HCT116 (cell line): ENCODE measurements at regions not wholly inside any gene's neighbourhood (a gene's known extent, or its start where the extent isn't known, plus 50 kb on each side); places are given as distances from the start of the nearest gene placed in this dataset.

Experiments
- ATAC-seq: fragments of 200-7000 bp; cut with Tn5 transposase; 2 replicates; pipeline ENCODE4 v1.9.1; 2020; ENCODE audit warnings: mild to moderate bottlenecking, moderate library complexity
- BruUV-seq: library from RNA; stranded (reverse); fragments of 400-500 nt; replicated peaks from 2 replicates; lab custom pipeline; 2021; lab: Mats Ljungman, UMichigan
- CTCF ChIA-PET: fragments of 300-600 bp; sonication (Branson Sonifier 250); formaldehyde crosslinking; loops from one replicate; lab custom pipeline; 2021; ENCODE audit warnings: antibody characterized with exemption; lab: Charles Lee
- POLR2A ChIA-PET: fragments of 300-600, 350-600 bp; sonication (Branson Sonifier 250); formaldehyde crosslinking; loops from one replicate; lab custom pipeline; 2021; ENCODE audit warnings: antibody characterized with exemption; lab: Charles Lee
- RAD21 ChIA-PET, 2 experiments: fragments of 300-600 bp; sonication (Branson Sonifier 250); formaldehyde crosslinking; loops; one replicate each; lab custom pipeline; 2023; ENCODE audit warnings: low total read pairs in 2 of 2; ENCODE audit not compliant: uncharacterized antibody in 2 of 2, unreplicated experiment in 2 of 2, low non-redundant PET in 1 of 2; lab: Charles Lee
- DNase-seq: peaks from one replicate; pipeline ENCODE4 v3.0.0-alpha.2; 2010; ENCODE audit warnings: low read depth, low spot score
- H2AFZ ChIP-seq: fragments of 200-600 bp; shearing (Covaris generic), sonication (generic); 2 replicates; pipeline ENCODE4 v1.6.1; 2017; ENCODE audit warnings: low read depth, mixed run types, mixed read lengths, antibody characterized with exemption, low read length; ENCODE audit not compliant: poor library complexity, severe bottlenecking
- H3K27ac ChIP-seq: 2 replicates; pipeline ENCODE4 v1.5.1; 2012; ENCODE audit warnings: low read depth, low read length
- H3K27me3 ChIP-seq: fragments of 200-600 bp; sonication (generic); 2 replicates; pipeline ENCODE4 v1.6.1; 2016; ENCODE audit warnings: mixed run types, low read length, mixed read lengths; ENCODE audit not compliant: insufficient read depth
- H3K36me3 ChIP-seq, 2 experiments: fragments of 200-500 bp in 1 of 2; fragments of 200-600 bp in 1 of 2; sonication (Bioruptor generic) in 1 of 2; sonication (generic) in 1 of 2; 2 replicates each; pipeline versions ENCODE4 v1.5.1 to v1.6.1; 2014 to 2016; ENCODE audit warnings: low read length in 2 of 2, inconsistent platforms in 1 of 2, mixed read lengths in 1 of 2, mixed run types in 1 of 2; ENCODE audit not compliant: insufficient read depth in 2 of 2, control insufficient read depth in 1 of 2
- H3K4me1 ChIP-seq, 2 experiments: fragments of 200-600 bp in 1 of 2; sonication (generic) in 1 of 2; 2 replicates each; pipeline versions ENCODE4 v1.5.1 to v1.6.1; 2012 to 2017; ENCODE audit warnings: low read length in 2 of 2, inconsistent platforms in 1 of 2, mild to moderate bottlenecking in 1 of 2, mixed read lengths in 1 of 2, mixed run types in 1 of 2, moderate library complexity in 1 of 2; ENCODE audit not compliant: insufficient read depth in 2 of 2, control insufficient read depth in 1 of 2
- H3K4me2 ChIP-seq: fragments of 200-600 bp; sonication (generic); 2 replicates; pipeline ENCODE4 v1.6.1; 2017; ENCODE audit warnings: mixed run types, low read length, mixed read lengths
- H3K4me3 ChIP-seq, 2 experiments: fragments of 200-600 bp in 1 of 2; sonication (generic) in 1 of 2; replicated peaks in 1 of 2; 2 replicates each; pipeline ENCODE4 v1.5.1; 2011 to 2016; ENCODE audit warnings: low read length in 2 of 2, control low read depth in 1 of 2, low read depth in 1 of 2, mild to moderate bottlenecking in 1 of 2, mixed read lengths in 1 of 2, mixed run types in 1 of 2
- H3K79me2 ChIP-seq: fragments of 200-600 bp; sonication (generic); 2 replicates; pipeline ENCODE4 v1.6.1; 2017; ENCODE audit warnings: mild to moderate bottlenecking, mixed run types, low read length, moderate library complexity, mixed read lengths; ENCODE audit not compliant: insufficient read depth
- H3K9ac ChIP-seq: fragments of 200-600 bp; sonication (generic); 2 replicates; pipeline ENCODE4 v1.6.1; 2016; ENCODE audit warnings: low read length, mixed read lengths
- H3K9me2 ChIP-seq: fragments of 200-600 bp; sonication (generic), shearing (Covaris generic); 2 replicates; pipeline ENCODE4 v1.6.1; 2017; ENCODE audit warnings: mixed run types, mild to moderate bottlenecking, moderate library complexity; ENCODE audit not compliant: insufficient read depth
- H3K9me3 ChIP-seq, 2 experiments: fragments of 200-500 bp in 1 of 2; fragments of 200-600 bp in 1 of 2; sonication (Bioruptor generic) in 1 of 2; sonication (generic) in 1 of 2; 2 replicates each; pipeline ENCODE4 v1.6.1; 2014 to 2017; ENCODE audit warnings: low read length in 2 of 2, mixed read lengths in 2 of 2, inconsistent platforms in 1 of 2, low read depth in 1 of 2, mild to moderate bottlenecking in 1 of 2, mixed run types in 1 of 2, moderate library complexity in 1 of 2; ENCODE audit not compliant: control insufficient read depth in 1 of 2, insufficient read depth in 1 of 2
- H4K20me1 ChIP-seq: fragments of 200-600 bp; sonication (generic), shearing (Covaris generic); 2 replicates; pipeline ENCODE4 v1.6.1; 2017; ENCODE audit warnings: mixed run types, mild to moderate bottlenecking, moderate library complexity; ENCODE audit not compliant: insufficient read depth
- ATF3 ChIP-seq: IDR thresholded peaks from 2 replicates; pipeline ENCODE4 v1.6.1; 2012
- CTCF ChIP-seq, 3 experiments: fragments of 200-600 bp in 1 of 3; sonication (generic) in 1 of 3; IDR thresholded peaks in 2 of 3; conservative IDR thresholded peaks in 1 of 3; 2 replicates each; pipeline ENCODE4 v1.5.1; 2012 to 2017; ENCODE audit warnings: low read depth in 2 of 3, low read length in 2 of 3, antibody characterized with exemption in 1 of 3, borderline replicate concordance in 1 of 3, control low read depth in 1 of 3, mild to moderate bottlenecking in 1 of 3, mixed read lengths in 1 of 3, mixed run types in 1 of 3, moderate library complexity in 1 of 3; ENCODE audit not compliant: insufficient read depth in 1 of 3
- ELF1 ChIP-seq: IDR thresholded peaks from 2 replicates; pipeline ENCODE4 v1.6.1; 2012; ENCODE audit warnings: low read depth, borderline replicate concordance
- JUND ChIP-seq: IDR thresholded peaks from 2 replicates; pipeline ENCODE4 v1.6.1; 2012
- POLR2AphosphoS5 ChIP-seq: IDR thresholded peaks from 2 replicates; pipeline ENCODE4 v1.6.1; 2011; ENCODE audit warnings: mild to moderate bottlenecking, low read depth, low read length, moderate library complexity
- RAD21 ChIP-seq: IDR thresholded peaks from 2 replicates; pipeline ENCODE4 v1.6.1; 2012; ENCODE audit warnings: low read depth, mild to moderate bottlenecking
- REST ChIP-seq: IDR thresholded peaks from 2 replicates; pipeline ENCODE4 v1.6.1; 2012; ENCODE audit warnings: low read depth
- SIN3A ChIP-seq: IDR thresholded peaks from 2 replicates; pipeline ENCODE4 v1.6.1; 2012; ENCODE audit warnings: low read depth
- ZFX ChIP-seq: fragments of 450-650 bp; IDR thresholded peaks from 2 replicates; pipeline ENCODE4 v1.6.1; 2017
- ZNF274 ChIP-seq: fragments of 200-500 bp; sonication (Bioruptor generic); IDR thresholded peaks from 2 replicates; pipeline ENCODE4 v1.6.1; 2014; ENCODE audit warnings: mild to moderate bottlenecking, low read depth, low read length, inconsistent platforms
- intact Hi-C: fragments of 100-400 bp; cut with micrococcal nuclease; formaldehyde crosslinking; loops from 2 replicates; pipeline ENCODE4 v1.10.0; 2022

GRCh38 chr5:93911609-93912008, 170.2 kb upstream of the POU5F2 start:
- RAD21 ChIA-PET: no interaction called here
- Histone ChIP-seq H3K79me2 (no peaks in the 10 kb centered on the region), H3K9me3 (no peaks in the 10 kb centered on the region), H3K9ac (no peak overlapping the region), H3K4me3 (no peak overlapping the region), H3K27me3 (no peaks in the 10 kb centered on the region), H2AFZ (no peak overlapping the region), H3K9me2 (no peaks in the 10 kb centered on the region), H4K20me1 (no peaks in the 10 kb centered on the region), H3K4me2 (no peak overlapping the region), H3K4me1 (no peaks in the 10 kb centered on the region), H3K36me3 (no peaks in the 10 kb centered on the region), H3K27ac (no peak overlapping the region)
- CTCF ChIA-PET: interaction anchor here (1.1 kb wide), 1 partner anchor 17 kb away, joined by 6 read pairs; no protein-coding TSS in a partner anchor
- BruUV-seq: no TSS peak
- no peak for DNase-seq
- no peak for TF ChIP-seq ZFX
- TF ChIP-seq SIN3A: no peak
- TF ChIP-seq ZNF274: no peak
- no peak for TF ChIP-seq ELF1
- no peak for TF ChIP-seq REST
- no peak for TF ChIP-seq POLR2AphosphoS5
- no peak for ATAC-seq
- intact Hi-C loops: loop anchor here (5.0 to 10.0 kb wide), 2 partner anchors 314 to 783 kb away; no protein-coding TSS in a partner anchor
- POLR2A ChIA-PET: no interaction called here

GRCh38 chr5:93909356-93909755, 168.0 kb upstream of the POU5F2 start:
- POLR2A ChIA-PET: no interaction called here
- no peak overlapping the region for H2AFZ ChIP-seq
- ATAC-seq (no peak), DNase-seq (no peak)
- no peaks in the 10 kb centered on the region for H3K27me3 ChIP-seq
- H3K36me3 ChIP-seq: no peaks in the 10 kb centered on the region
- CTCF ChIA-PET: interaction anchor here (1.3 to 2.9 kb wide), 4 partner anchors 10 to 302 kb away, joined by 3 to 15 read pairs (median 4); no protein-coding TSS in a partner anchor
- no peak overlapping the region for H3K9ac ChIP-seq
- no peaks in the 10 kb centered on the region for H3K79me2 ChIP-seq
- no peaks in the 10 kb centered on the region for H3K9me3 ChIP-seq
- H3K27ac ChIP-seq: no peak overlapping the region
- BruUV-seq: no TSS peak
- no peaks in the 10 kb centered on the region for H3K4me1 ChIP-seq
- RAD21 ChIA-PET: no interaction called here
- intact Hi-C loops: no loop called here
- H3K4me2 ChIP-seq: no peak overlapping the region
- no peaks in the 10 kb centered on the region for H4K20me1 ChIP-seq
- H3K9me2 ChIP-seq: no peaks in the 10 kb centered on the region
- no peak overlapping the region for H3K4me3 ChIP-seq
- no peak for TF ChIP-seq REST
- TF ChIP-seq ATF3: no peak
- TF ChIP-seq SIN3A: no peak
- TF ChIP-seq JUND: no peak
- TF ChIP-seq CTCF (IDR thresholded peaks at IDR 0.05 in 2 of 3, conservative IDR thresholded peaks at IDR 0.05 in 1 of 3; ENCODE audit: borderline replicate concordance in 1 of 3, insufficient read depth in 1 of 3, low read depth in 2 of 3, low read length in 2 of 3): peak; percentile 7 to 32 (median 10); a peak in 2 of 6 replicates
- TF ChIP-seq RAD21: peak; percentile 38; the same call in 1 of the 2 replicates
